ENCODE measurements at regions not wholly inside any gene's neighbourhood (a gene's known extent, or its start where the extent isn't known, plus 50 kb on each side); places are given as distances from the start of the nearest gene placed in this dataset.

DNA sequence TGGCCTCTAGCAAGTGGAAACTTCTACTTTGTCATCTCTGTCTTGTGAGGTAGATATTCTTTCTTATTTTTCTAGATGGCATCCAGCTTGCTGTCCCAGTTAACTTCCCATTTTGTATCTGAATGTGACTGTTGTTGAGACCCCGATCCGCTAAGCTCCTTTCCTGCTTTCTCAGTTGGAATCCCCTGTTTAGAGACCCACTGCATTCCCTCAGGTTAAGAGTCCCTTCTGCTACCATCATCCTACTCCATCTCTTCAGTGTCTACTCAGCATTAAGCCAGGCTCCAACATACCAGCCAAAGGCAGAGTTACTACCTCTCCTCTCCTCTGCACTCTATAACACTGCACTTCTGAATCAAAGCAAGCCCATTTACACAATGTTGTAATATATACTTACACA is 1300.4 kb upstream of the CHAC2 start:
- no peak overlapping the region for H3K4me3 ChIP-seq (ENCODE audit: low read depth, low read length)
- TF ChIP-seq, protein P1, sequence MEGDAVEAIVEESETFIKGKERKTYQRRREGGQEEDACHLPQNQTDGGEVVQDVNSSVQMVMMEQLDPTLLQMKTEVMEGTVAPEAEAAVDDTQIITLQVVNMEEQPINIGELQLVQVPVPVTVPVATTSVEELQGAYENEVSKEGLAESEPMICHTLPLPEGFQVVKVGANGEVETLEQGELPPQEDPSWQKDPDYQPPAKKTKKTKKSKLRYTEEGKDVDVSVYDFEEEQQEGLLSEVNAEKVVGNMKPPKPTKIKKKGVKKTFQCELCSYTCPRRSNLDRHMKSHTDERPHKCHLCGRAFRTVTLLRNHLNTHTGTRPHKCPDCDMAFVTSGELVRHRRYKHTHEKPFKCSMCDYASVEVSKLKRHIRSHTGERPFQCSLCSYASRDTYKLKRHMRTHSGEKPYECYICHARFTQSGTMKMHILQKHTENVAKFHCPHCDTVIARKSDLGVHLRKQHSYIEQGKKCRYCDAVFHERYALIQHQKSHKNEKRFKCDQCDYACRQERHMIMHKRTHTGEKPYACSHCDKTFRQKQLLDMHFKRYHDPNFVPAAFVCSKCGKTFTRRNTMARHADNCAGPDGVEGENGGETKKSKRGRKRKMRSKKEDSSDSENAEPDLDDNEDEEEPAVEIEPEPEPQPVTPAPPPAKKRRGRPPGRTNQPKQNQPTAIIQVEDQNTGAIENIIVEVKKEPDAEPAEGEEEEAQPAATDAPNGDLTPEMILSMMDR (IDR thresholded peaks at IDR 0.05; ENCODE audit: low read depth, low read length) = no peak

DNA sequence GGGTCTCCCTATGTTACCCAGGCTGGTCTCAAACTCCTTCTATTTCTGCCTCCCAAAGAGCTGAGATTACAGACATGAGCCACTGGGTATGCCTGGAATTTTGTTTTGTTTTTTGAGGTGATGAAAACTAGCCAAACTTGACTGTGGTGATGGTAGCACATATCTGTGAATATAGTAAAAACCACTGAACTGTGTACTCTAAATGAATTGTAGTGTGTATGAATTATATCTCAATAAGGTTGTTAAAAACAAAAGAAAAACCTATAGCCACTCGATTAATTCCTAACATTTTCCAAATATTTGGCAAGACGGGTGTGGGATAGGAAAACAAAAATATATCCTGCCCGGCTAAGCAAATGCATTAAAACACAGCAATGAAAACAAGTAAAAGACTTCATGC is 1302.3 kb upstream of the CHAC2 start:
- TF ChIP-seq, protein P1 (IDR thresholded peaks at IDR 0.05; ENCODE audit: low read depth, low read length) = no peak

DNA sequence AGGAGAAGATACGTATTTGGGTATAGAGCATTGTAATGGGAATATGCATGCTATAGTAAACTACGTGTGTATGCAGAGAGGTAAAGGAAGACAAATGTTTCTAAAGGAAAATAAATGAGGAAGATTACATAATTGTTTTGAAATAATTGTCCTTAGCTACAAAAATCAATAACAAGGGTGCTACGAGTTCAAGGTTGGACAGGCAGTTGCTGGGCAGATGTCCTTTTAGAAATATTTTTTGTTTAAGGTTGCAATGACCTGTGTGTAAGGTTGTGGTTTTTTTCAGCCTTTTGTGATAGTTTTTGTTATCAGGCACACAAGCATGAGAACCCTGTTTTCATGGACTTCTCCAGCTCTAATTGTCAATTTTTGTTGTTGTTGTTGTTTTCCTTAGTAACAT is 1304.1 kb upstream of the CHAC2 start:
- TF ChIP-seq, protein P1 (IDR thresholded peaks at IDR 0.05; ENCODE audit: low read depth, low read length) = no peak
- H3K4me3 ChIP-seq (ENCODE audit: low read depth, low read length) = no peak overlapping the region

More for the DNA sequence above, 1302.3 kb upstream of the CHAC2 start:
- no peak overlapping the region for H3K4me3 ChIP-seq (ENCODE audit: low read depth, low read length)

DNA sequence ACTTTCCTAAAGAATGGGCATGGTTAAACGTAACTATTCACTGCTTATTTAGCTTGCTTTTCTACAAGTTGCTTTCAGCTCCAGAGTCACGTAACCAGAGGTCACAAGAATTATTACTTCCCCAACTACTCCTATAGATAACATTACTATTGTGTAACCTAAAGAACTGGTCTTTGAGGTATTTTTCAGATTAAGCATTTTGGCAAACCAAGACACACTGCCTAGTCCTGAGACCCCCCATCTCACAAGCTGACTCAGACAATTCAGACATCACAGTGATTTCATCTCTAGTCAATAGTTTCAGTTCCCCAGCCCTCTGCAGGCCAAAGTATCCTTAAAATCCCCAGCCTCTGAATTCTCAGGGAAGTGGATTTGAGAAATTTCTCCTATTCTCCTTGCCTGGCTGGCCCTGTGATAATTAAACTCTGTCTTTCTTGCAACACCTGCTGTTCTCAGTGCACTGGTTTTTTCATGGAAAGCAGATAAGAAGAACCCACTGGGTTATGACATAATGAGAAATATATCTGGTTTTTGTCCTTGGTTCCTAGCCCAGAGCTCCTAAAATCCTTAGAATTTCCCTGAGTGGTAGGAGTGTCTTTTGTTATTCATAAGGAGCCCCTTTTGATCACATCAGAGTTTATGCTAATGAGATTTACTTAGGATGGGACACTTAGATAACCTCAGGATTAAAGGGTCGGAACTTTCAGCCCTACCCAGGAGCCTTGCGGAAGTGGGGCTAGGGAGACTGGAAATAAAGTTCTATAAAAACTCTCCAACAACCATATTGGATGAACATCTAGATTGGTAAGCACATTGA is 1310.8 kb upstream of the CHAC2 start:
- no peak overlapping the region for H3K4me3 ChIP-seq (ENCODE audit: low read depth, low read length)
- TF ChIP-seq, protein P1 (IDR thresholded peaks at IDR 0.05; ENCODE audit: low read depth, low read length) = no peak

DNA sequence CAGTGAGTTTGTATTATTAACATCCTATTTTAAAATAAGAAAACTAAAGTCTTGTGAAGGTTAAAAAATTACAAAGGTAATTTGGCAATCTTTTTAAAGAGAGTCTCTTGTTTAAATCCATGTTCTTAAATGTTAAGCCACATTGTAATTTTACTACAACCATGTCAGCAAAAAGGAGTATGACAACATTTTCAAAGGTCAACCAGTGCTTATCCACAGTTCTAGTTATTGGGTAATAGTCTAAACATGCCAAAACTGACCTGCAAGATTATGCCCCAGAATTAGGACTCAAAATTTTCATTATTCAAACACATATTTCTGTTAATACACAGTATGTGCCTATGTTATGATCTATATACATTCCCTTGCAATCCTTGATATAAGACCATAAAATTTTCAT is 1312.6 kb upstream of the CHAC2 start:
- TF ChIP-seq, protein P1 (IDR thresholded peaks at IDR 0.05; ENCODE audit: low read depth, low read length) = no peak
- no peak overlapping the region for H3K4me3 ChIP-seq (ENCODE audit: low read depth, low read length)

DNA sequence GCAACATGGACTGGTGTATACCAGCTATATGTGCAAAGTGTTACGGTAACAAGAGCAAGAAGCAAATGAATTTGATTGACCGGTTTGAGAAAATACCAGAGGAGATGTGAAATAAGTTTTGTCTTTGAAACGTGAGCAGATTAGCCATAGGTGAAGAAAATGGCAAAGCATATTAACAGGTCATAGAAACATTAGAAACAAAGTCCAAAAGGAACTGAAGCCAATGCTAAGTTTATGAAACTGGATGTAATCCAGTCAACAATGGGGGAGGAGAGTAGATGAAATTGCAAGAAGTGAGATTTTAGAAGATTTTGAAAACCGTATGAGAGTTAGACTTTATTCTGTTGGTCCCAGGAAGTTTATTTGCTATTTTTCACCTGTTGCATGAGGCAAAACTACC is 1315.4 kb upstream of the CHAC2 start:
- TF ChIP-seq, protein P1 (IDR thresholded peaks at IDR 0.05; ENCODE audit: low read depth, low read length) = no peak
- H3K4me3 ChIP-seq (ENCODE audit: low read depth, low read length) = no peak overlapping the region

DNA sequence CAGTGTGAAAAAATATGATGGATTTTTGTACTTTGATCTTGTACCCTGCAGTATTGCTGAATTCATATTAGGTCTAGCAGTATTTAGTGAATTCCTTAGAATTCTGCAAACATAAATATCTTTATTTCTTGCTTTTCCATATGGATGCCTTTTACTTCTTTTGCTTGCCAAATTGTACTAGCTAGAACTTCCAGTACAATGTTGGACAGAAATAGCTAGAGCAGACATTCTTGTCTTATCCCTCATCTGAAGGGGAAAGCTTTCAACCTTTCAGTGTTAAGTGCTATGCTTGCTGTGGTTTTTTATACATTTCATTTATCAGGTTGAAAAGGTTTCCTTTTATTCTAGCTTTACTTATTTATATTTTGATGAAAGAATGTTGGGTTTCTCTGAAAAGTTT is 1321.9 kb upstream of the CHAC2 start:
- H3K4me3 ChIP-seq (ENCODE audit: low read depth, low read length) = no peak overlapping the region
- TF ChIP-seq, protein P1 (IDR thresholded peaks at IDR 0.05; ENCODE audit: low read depth, low read length) = no peak
